Colon (tissue), 2 donors: ENCODE measurements at regions not wholly inside any gene's neighbourhood (a gene's known extent, or its start where the extent isn't known, plus 50 kb on each side); places are given as distances from the start of the nearest gene placed in this dataset.

Experiments used
- FAIRE-seq: peaks from 2 replicates; lab custom pipeline; 2012; peaks lifted over from hg19 to GRCh38; lab: Jason Lieb, UNC
- donor health status: control.
- donor health status: control.

DNA sequence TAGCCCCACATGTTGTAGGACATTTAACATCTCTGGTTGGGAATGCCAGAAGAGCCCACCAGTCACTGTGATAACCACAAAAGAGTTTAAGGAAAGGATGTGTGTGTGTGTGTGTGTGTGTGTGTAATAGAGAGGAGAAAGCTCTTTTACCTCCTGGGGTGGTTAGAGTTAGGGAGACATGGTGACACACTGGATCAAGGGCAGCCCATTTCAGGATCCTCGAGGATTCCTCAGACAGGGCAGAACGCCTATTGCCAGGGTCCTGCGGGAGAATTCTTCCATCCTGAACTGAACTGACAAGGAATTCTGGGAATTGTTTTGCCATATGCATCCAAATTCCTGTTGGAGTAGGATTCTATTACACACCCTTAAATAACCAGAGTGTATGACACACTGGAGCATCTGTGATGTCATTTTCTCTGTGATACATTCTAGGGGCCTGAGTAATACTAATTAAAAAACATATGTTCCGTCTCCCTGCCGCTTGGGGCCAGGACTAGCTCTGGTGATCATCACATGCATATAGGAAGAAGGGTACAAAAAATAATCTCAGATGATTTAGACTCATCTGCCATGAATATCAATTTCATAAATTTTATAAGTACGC lies 156.4 kb upstream of the MMADHC start:
- FAIRE-seq: no peak

GRCh38 chr2:149741646-149742045 lies 154.1 kb upstream of the MMADHC start:
- FAIRE-seq: no peak

DNA sequence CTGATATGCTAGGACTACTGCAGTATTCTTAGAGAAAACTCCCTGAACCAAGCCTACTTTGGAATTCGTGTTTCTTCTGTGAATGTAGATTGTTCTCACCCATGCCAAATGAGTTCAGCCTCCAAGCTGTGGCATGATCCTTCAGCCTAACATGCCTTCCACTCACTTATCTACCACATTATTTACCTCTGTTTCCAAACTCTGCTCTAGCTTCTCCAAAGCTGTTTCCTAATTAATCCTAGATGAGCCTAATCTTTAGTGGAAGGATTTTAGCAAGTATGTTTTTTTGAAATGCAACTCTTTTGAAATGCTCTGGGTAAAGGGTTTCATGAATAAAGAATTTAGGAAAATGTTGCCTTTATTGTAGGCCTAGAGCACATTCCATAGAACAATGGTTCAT lies 152.9 kb upstream of the MMADHC start:
- no peak for FAIRE-seq

DNA sequence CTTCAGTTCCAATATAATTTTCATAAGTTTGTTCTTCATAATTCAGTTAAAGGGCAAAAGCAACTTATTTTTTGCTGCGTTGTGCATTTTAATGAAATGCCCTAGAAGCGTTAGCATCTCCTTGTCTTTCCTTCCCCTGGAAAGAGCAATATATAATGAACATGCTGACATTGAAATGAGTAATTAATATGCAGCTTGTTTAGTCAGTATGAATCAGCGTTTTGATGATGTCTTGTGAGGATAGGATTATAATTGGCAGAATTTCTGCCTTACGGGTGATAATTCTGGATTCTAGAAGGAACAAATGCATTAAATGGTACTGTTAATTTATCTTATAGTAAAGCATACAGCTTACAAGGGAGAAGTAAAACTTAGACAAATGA lies 152.3 kb upstream of the MMADHC start:
- no peak for FAIRE-seq

DNA sequence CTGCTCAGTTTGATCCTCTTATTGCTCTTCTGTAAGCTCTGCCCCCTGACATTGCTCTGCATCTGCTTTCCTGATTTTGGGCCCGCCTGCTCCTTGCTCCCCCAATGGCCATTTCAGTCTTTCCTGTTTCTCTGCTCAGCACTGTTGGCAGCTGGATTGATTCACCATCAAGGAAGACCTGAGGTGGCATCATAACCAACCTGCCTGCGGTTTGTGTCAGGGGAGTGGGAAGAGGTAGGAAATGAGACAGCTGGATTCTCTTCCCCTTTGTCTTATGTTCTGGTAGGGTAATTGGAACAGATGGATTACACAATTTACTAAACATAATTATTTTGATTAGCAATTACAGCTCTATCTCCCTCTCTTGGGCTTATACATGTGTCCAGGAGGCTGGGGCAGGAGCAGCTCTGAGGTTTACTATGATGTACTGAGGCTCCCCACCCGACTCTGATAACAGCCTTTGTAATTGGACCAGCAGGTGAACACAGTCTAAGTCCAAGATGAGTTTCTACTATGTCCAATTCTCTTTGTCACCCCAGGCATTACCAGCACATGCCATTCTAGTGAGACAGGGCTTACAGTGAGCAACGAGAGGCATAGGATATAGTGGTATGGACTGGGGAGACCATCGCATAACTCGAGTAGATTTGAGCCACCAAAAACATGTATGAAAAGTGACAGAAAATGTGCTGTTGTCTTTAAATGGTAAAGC lies 151.8 kb upstream of the MMADHC start:
- FAIRE-seq: no peak

- FAIRE-seq: no peak
These were observed 151.2 kb upstream of the MMADHC start for GRCh38 chr2:149738767-149739166.

DNA sequence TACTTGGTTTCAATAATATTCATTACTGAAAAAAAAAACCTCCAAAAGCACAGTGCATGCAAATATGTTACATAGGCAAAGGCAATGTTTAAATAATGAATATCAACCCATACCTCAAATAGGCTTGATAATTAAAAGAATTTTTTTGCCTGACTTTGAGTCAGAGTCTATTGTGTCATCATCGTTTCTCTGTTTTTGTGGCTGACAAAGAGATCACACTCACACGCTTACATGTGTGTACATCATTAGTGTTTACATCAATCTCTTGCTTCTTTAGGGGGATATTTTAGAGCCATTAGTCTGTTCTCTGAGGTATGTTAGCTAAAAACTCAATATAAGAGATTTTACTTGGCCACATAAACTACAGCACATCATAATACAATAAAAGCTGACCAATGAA lies 150.3 kb upstream of the MMADHC start:
- FAIRE-seq: no peak

DNA sequence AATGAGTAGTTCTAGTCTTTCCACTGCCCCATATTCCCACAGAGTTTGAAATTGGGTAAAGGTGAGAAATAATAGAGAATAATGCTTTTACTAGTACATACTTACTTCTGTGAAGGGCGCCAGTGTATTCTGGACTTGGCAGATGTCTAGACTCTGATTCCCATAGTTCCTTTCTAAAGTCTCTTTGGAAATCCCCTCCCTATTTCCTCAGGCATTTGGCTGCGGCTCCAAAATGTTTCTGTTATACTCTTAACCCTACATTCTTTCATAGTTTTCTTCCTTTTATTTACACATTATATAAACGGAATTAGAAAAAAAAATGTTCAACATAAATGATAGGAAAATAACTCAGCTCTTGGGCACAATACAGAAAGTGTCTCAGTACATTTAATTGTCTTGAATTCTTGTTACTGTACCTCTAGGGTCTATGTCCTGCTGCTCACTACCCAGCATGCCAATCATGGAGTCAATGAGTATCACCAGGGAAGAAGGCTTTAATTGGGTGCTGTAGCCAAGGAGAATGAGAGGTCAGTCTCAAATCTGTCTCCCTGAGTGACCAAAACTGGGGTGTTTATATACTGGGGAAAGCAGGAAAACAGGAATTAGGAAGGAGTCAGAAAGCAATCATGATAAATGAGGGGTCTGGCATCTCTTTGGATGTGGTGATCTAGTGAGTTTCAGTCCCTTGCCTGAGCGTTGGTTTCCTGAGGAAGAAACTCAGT lies 147.8 kb upstream of the MMADHC start:
- FAIRE-seq: no peak

GRCh38 chr2:149733936-149734685 lies 146.5 kb upstream of the MMADHC start:
- no peak for FAIRE-seq

DNA sequence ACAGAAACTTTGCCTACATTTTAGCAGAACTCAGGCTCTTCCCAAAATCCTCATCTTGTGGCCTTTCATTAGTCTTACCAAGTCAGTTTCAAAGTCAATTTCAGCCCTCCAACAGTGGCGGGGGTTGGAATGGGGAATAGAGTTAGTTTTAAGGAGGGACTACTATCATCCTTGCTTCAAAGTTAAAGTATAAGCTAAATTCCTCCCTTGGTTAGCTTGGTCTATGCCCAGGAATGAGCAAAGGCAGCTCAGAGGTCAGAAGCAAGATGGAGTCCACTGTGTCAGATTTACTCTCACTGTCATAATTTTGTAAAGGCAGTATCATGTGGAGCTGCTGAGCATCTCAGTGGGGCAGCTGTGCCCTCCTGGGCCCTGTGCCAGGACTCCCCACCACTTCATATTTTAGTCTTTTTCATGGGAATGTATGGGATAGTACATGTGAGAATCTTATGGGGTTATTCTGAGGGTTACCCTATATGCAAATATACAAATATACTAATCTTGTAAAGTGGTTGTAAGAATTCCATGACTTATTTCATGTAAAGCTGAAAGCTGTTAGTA lies 145.2 kb upstream of the MMADHC start:
- FAIRE-seq: no peak

DNA sequence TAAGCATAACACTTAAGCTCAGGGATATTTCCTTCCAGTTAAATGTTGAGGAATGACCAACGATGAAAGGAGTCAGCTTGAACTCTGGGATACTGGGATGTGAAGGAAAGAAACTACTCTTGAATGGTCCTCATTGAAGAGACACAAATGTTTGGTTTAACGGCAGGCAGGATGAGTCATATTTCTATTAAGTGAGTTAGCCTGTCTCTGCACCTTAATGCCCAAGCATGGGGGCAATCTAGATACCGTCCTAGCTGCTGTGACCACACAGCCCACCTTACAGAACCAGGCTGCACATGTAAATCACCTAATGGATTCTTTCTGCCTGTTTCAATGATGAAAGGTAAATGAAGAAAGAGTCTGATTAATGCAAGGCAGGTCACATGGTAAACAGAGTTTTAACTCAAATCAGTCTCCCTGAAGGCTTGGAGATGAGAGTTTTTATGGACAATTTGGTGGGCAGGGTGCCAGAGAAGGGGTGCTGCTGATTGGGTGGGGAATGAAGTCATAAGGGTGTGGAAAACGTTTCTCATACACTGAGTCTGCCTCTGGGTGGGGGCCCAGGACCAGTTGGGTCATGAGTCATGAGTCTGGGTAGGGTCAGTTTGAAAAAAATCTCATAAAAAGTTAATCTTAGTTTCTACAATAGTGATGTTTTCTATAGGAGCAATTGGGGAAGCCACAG lies 144.6 kb upstream of the MMADHC start:
- FAIRE-seq: no peak

DNA sequence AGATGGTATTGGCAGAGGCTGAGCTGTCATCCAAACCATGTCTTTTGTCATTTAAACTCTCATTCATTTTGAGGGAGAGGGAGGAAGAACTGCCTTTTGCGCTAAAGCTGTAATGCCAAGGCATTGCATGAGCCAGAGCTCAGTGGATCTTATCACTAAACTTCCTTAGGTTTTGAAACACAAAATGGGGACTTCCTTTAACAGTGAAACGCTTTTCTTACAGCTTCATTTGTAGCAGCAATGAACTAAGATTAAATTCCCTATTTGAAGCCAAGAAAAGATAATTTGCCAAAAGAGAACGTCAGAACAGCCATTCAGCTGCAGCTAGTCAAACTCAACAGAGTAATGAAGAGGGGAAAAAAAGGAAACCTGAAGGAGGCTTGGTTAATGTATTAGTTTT lies 143.5 kb upstream of the MMADHC start:
- FAIRE-seq: no peak

DNA sequence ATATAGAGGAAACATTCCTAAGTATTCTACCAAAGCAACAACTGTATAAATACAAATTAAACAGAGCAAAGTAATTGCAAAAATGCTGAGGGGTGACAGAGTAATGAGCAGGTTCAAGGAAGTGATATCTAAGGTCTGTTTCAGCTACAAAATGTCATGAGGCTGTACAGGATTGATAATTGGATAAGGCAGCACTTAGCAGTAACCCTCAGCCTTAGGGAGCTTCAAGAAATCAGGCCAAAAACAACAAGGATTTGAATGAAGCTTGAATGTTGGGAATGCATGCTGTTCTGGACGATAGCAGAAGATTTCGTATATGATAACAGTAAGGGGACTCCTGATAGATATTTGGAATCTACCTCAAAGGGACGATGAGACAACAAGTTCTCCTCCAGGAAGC lies 142.0 kb upstream of the MMADHC start:
- FAIRE-seq: no peak

DNA sequence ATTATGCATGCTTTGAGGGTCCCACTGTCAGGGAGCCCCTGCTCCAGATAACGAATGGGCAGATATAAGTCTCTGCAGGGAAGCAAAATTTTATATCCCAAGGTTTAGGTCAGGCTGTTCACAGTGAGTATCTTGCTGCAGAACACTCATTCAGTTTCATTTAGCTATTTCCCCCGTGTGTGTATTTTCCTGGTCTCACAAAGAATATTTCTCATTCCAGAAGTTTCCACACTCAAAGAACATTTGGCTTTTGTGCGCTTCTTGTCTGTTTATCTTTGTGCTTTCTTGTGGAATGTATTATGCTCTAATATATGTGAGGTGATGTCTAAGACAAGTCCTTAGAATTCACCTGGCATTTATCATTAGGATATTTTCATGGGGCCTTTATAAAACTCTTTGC lies 140.4 kb upstream of the MMADHC start:
- no peak for FAIRE-seq

DNA sequence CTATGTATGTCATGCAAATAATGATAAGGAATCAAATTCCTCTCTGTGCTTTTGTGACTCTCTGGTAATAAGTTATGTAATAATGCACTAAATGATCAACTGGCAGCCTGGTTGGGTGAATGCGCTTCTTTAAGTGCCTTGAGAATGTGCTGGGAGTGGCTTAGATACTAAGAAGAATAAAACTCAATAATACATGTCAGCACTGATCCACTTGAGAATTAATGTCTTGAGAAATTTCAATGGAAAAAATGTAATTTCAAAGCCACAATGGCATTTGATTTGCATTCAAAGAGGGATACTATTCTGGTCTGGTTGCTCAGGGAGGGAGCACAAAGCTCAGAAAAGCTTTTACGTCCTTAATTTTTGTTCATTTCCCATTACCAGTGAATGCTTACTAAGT lies 137.7 kb upstream of the MMADHC start:
- no peak for FAIRE-seq

DNA sequence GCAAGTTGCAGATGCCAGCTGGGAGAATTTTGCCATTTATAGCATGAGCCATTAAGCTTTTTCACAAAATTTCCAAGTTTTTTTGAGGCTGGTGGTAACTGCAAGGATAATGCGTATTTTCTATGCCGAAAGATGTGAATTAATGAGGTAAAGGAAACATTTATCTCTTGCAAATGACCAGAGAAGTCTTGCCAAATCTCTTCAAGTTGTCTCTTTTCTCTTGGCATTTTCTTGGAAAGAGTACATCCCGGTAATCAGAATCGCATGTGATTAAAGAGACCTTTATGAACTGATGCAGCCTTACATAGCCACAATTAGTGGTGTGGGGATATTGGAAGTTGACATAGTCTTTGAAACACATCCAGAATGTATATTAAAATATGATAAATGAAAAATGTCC lies 136.5 kb upstream of the MMADHC start:
- FAIRE-seq: no peak

DNA sequence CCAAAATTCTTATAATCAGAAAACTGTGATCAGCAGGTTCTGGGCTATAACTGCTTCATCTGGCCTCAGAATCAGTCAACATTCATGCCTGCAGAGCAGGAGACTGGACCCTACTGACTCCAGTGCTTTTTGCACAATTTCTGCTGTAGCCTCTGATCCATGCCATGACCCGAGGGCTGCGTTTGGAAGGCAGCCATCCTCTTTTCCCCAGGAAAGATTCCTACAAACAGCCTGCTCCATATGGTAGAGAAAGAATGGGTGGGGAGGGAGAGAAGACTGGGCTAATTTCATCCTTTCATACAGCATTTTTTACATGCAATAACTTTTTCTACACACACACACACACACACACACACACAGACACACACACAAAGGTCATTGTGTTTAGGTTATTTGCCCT lies 133.0 kb upstream of the MMADHC start:
- no peak for FAIRE-seq

DNA sequence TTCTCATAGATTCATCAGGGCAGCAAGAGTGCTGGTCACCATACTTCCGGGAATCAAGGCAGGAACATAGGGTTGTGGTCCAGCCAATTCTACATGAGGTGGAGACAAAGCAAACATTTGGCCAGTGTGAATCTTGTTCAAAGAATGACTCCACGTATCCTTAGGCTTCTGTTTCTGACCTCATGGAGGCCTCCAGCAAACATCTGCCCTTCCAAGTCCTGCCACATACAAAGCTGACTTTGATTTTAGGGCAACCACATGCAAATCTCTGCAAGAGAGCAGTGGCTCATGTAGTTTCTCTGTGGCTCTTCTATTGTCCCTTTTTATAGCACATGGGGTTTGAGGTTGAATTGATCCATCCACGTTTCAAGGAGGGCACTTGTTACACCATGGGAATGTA lies 132.1 kb upstream of the MMADHC start:
- FAIRE-seq: no peak

DNA sequence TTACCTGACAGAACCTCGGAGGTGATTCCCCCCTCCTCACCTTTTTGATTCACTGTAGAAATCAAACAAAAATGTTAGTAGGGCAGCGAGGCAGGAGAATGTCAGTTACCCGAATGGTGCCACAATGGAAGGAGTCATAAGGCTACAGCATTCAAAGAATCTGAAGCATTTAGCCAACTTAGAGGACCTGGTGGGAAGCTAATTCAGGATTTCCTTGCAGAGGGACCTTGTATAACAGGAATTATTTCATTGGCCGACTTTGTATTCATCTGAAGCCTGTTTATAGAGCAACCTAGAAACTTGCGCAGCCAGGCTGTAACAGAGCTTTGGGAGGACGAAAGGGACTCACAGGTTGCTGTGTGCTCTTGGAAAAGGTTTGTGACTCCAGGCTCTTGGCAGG lies 129.1 kb upstream of the MMADHC start:
- no peak for FAIRE-seq

DNA sequence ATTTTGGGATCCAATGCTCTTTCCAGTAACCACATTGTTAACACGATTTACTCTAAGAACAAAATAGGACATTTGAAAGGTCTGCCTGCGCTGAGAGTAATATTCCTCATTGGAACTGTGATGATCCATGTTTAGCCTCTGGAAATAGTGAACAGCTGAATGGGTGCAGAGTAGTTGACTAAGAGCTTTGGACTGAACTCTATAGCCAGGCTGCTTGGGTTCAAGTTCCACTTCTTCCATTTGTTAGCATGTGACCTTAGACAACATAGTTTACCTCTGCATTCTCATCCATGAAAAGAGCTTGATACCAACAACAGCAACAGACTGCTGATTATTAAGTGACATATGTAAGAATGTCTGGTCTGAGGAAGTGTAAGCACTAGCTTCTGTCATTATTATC lies 128.3 kb upstream of the MMADHC start:
- no peak for FAIRE-seq

GRCh38 chr2:149715005-149715592 lies 127.5 kb upstream of the MMADHC start:
- FAIRE-seq: no peak
